Activated CD4-positive, alpha-beta T cell treated with anti-CD3 and anti-CD28 coated beads for 24 hours (primary cell): ENCODE measurements at regions not wholly inside any gene's neighbourhood (a gene's known extent, or its start where the extent isn't known, plus 50 kb on each side); places are given as distances from the start of the nearest gene placed in this dataset.

Source experiments
- DNase-seq, 2 donors: peaks; one replicate each; pipeline ENCODE4 v3.0.0-alpha.2; 2020; ENCODE audit warnings: low read depth in 2 of 2

GRCh38 chr10:78913219-78914059 lies 155.3 kb upstream of the ZMIZ1 start:
- no peak for DNase-seq

- no peak for DNase-seq
Observed at GRCh38 chr10:78914060-78914378, 154.7 kb upstream of the ZMIZ1 start.

- no peak for DNase-seq
Observed at GRCh38 chr10:78914502-78915189, 154.1 kb upstream of the ZMIZ1 start.

- DNase-seq, result no peak
Observed at GRCh38 chr10:78915190-78915518, 153.6 kb upstream of the ZMIZ1 start.

GRCh38 chr10:78916227-78916626 lies 152.5 kb upstream of the ZMIZ1 start:
- DNase-seq, result no peak

GRCh38 chr10:78919181-78919966 lies 149.4 kb upstream of the ZMIZ1 start:
- no peak for DNase-seq

GRCh38 chr10:78920011-78920410 lies 148.8 kb upstream of the ZMIZ1 start:
- DNase-seq, result no peak

GRCh38 chr10:78921895-78922294 lies 146.9 kb upstream of the ZMIZ1 start:
- no peak for DNase-seq

- no peak for DNase-seq
Observed at GRCh38 chr10:78923647-78924318, 145.0 kb upstream of the ZMIZ1 start.

GRCh38 chr10:78924319-78925003 lies 144.3 kb upstream of the ZMIZ1 start:
- DNase-seq, result no peak

GRCh38 chr10:78925275-78925674 lies 143.5 kb upstream of the ZMIZ1 start:
- DNase-seq, result no peak

GRCh38 chr10:78925800-78926319 lies 142.9 kb upstream of the ZMIZ1 start:
- DNase-seq, result no peak

- DNase-seq, result no peak
Observed at GRCh38 chr10:78927257-78927995, 141.3 kb upstream of the ZMIZ1 start.

GRCh38 chr10:78928330-78928729 lies 140.4 kb upstream of the ZMIZ1 start:
- no peak for DNase-seq

GRCh38 chr10:78929541-78929940 lies 139.2 kb upstream of the ZMIZ1 start:
- no peak for DNase-seq

- no peak for DNase-seq
Observed at GRCh38 chr10:78931321-78932053, 137.3 kb upstream of the ZMIZ1 start.

- DNase-seq, result no peak
Observed at GRCh38 chr10:78932054-78932386, 136.7 kb upstream of the ZMIZ1 start.

- no peak for DNase-seq
Observed at GRCh38 chr10:78932861-78933260, 135.9 kb upstream of the ZMIZ1 start.

GRCh38 chr10:78933828-78934531 lies 134.8 kb upstream of the ZMIZ1 start:
- no peak for DNase-seq

- DNase-seq, result no peak
Observed at GRCh38 chr10:78934532-78934898, 134.3 kb upstream of the ZMIZ1 start.
